22Rv1 (cell line): ENCODE measurements at regions not wholly inside any gene's neighbourhood (a gene's known extent, or its start where the extent isn't known, plus 50 kb on each side); places are given as distances from the start of the nearest gene placed in this dataset.

Experiments
- CTCF ChIP-seq: fragments of 450-650 bp; IDR thresholded peaks from 2 replicates; pipeline ENCODE4 v1.5.1; 2017; ENCODE audit warnings: mild to moderate bottlenecking
- ZFX ChIP-seq: fragments of 450-650 bp; IDR thresholded peaks from 2 replicates; pipeline ENCODE4 v1.6.1; 2017; ENCODE audit warnings: antibody characterized with exemption, borderline replicate concordance

- no peak for TF ChIP-seq CTCF
- no peak for TF ChIP-seq ZFX
Measured at GRCh38 chr15:37806808-37807207, 127.6 kb upstream of the TMCO5A start.
